PC-3 (cell line): ENCODE measurements at regions not wholly inside any gene's neighbourhood (a gene's known extent, or its start where the extent isn't known, plus 50 kb on each side); places are given as distances from the start of the nearest gene placed in this dataset.

Experiments
- ATAC-seq: fragments of 200-7000 bp; cut with Tn5 transposase; 2 replicates; pipeline ENCODE4 v1.9.1; 2020; ENCODE audit warnings: mild to moderate bottlenecking, moderate library complexity
- BruUV-seq: library from RNA; stranded (reverse); fragments of 400-500 nt; replicated peaks from 2 replicates; lab custom pipeline; 2021; lab: Mats Ljungman, UMichigan
- CTCF ChIA-PET: fragments of 300-600 bp; sonication (Branson Sonifier 250); formaldehyde crosslinking; loops from one replicate; lab custom pipeline; 2022; ENCODE audit warnings: antibody characterized with exemption; lab: Charles Lee
- POLR2A ChIA-PET: fragments of 300-600 bp; sonication (Branson Sonifier 250); formaldehyde crosslinking; loops from one replicate; lab custom pipeline; 2022; ENCODE audit warnings: antibody characterized with exemption; ENCODE audit not compliant: unreplicated experiment; lab: Charles Lee
- DNase-seq: peaks from one replicate; pipeline ENCODE4 v3.0.0-alpha.2; 2015
- H2AFZ ChIP-seq: fragments of 300-600 bp; sonication (generic); 2 replicates; pipeline ENCODE4 v1.6.0; 2016; ENCODE audit warnings: antibody characterized with exemption, low read length
- H3F3A ChIP-seq: fragments of 300-600 bp; sonication (generic); one replicate; pipeline ENCODE4 v1.6.0; 2017; ENCODE audit warnings: antibody characterized with exemption, low read length, control low read depth, mild to moderate bottlenecking; ENCODE audit not compliant: unreplicated experiment
- H3K27ac ChIP-seq: fragments of 300-600 bp; sonication (generic); 2 replicates; pipeline ENCODE4 v1.5.1; 2016; ENCODE audit warnings: mild to moderate bottlenecking, low read length
- H3K27me3 ChIP-seq: fragments of 300-600 bp; sonication (generic); 2 replicates; pipeline ENCODE4 v1.6.1; 2016; ENCODE audit warnings: low read length, mixed read lengths
- H3K36me3 ChIP-seq: fragments of 300-600 bp; sonication (generic); 2 replicates; pipeline ENCODE4 v1.6.1; 2016; ENCODE audit warnings: low read depth, mixed run types, low read length, mixed read lengths
- H3K4me1 ChIP-seq: fragments of 300-600 bp; sonication (generic); 2 replicates; pipeline ENCODE4 v1.5.1; 2016; ENCODE audit warnings: low read length; ENCODE audit not compliant: insufficient read depth
- H3K4me2 ChIP-seq: fragments of 300-600 bp; sonication (generic); 2 replicates; pipeline ENCODE4 v1.6.0; 2016; ENCODE audit warnings: low read length
- H3K4me3 ChIP-seq: fragments of 300-600 bp; sonication (generic); 2 replicates; pipeline ENCODE4 v1.5.1; 2016; ENCODE audit warnings: mild to moderate bottlenecking, low read length, mixed read lengths
- H3K79me2 ChIP-seq: fragments of 300-600 bp; sonication (generic); 2 replicates; pipeline ENCODE4 v1.6.1; 2017; ENCODE audit warnings: low read length, mixed read lengths
- H3K9ac ChIP-seq: fragments of 300-600 bp; sonication (generic); 2 replicates; pipeline ENCODE4 v1.6.0; 2016; ENCODE audit warnings: mild to moderate bottlenecking, low read length
- H3K9me2 ChIP-seq: fragments of 300-600 bp; sonication (generic); replicated peaks from 2 replicates; pipeline ENCODE4 v1.6.1; 2016; ENCODE audit warnings: mixed run types, low read length, mixed read lengths
- H3K9me3 ChIP-seq: fragments of 300-600 bp; sonication (generic); 2 replicates; pipeline ENCODE4 v1.6.1; 2016; ENCODE audit warnings: low read length, mixed read lengths
- H4K20me1 ChIP-seq: fragments of 300-600 bp; sonication (generic); 2 replicates; pipeline ENCODE4 v1.6.1; 2016; ENCODE audit warnings: low read length, mixed read lengths
- EZH2 ChIP-seq: fragments of 300-600 bp; sonication (generic); IDR thresholded peaks from one replicate; pipeline ENCODE4 v1.6.1; 2017; ENCODE audit warnings: antibody characterized with exemption, mild to moderate bottlenecking, low read length; ENCODE audit not compliant: unreplicated experiment
- EZH2phosphoT487 ChIP-seq: fragments of 300-600 bp; sonication (generic); IDR thresholded peaks from 2 replicates; pipeline ENCODE4 v1.6.1; 2018; ENCODE audit warnings: mild to moderate bottlenecking, antibody characterized with exemption, low read length, borderline replicate concordance
- intact Hi-C: fragments of 100-400 bp; cut with micrococcal nuclease; formaldehyde crosslinking; loops from 2 replicates; pipeline ENCODE4 v1.9.0; 2023
- TF ChIP-seq, protein P1 (sequence below): fragments of 300-600 bp; sonication (generic); conservative IDR thresholded peaks from 2 replicates; pipeline ENCODE4 v1.5.1; 2017; ENCODE audit warnings: antibody characterized with exemption, low read depth, mild to moderate bottlenecking, low read length

DNA sequence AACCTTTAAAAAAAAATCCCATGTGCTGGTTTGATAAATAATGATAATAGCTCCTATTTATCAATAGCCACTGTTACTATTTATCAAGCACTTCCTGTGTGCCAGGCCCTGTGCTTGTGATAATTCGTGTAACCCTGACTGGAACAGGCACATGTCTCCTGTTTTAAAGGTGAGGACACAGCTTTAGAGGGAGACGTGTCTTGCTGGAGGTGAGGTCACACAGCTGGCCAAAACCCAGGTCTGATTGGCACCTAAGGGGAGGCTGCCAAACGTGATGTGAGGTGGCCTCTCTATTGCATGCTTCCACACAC lies 156.6 kb downstream of the VRK1 start:
- Histone ChIP-seq H3K9ac (no peak overlapping the region), H3K27me3 (no peaks in the 10 kb centered on the region), H3K4me2 (no peak overlapping the region), H3K79me2 (no peaks in the 10 kb centered on the region), H3K9me2 (no peaks in the 10 kb centered on the region), H2AFZ (no peak overlapping the region), H3K4me3 (no peak overlapping the region), H3K4me1 (no peaks in the 10 kb centered on the region), H3K36me3 (no peaks in the 10 kb centered on the region), H3K27ac (no peak overlapping the region), H4K20me1 (no peaks in the 10 kb centered on the region), H3K9me3 (no peaks in the 10 kb centered on the region), H3F3A (no peaks in the 10 kb centered on the region)
- no peak for ATAC-seq
- no TSS peak for BruUV-seq
- POLR2A ChIA-PET = no interaction called here
- CTCF ChIA-PET = no interaction called here
- intact Hi-C loops = no loop called here
- TF ChIP-seq, protein P1, sequence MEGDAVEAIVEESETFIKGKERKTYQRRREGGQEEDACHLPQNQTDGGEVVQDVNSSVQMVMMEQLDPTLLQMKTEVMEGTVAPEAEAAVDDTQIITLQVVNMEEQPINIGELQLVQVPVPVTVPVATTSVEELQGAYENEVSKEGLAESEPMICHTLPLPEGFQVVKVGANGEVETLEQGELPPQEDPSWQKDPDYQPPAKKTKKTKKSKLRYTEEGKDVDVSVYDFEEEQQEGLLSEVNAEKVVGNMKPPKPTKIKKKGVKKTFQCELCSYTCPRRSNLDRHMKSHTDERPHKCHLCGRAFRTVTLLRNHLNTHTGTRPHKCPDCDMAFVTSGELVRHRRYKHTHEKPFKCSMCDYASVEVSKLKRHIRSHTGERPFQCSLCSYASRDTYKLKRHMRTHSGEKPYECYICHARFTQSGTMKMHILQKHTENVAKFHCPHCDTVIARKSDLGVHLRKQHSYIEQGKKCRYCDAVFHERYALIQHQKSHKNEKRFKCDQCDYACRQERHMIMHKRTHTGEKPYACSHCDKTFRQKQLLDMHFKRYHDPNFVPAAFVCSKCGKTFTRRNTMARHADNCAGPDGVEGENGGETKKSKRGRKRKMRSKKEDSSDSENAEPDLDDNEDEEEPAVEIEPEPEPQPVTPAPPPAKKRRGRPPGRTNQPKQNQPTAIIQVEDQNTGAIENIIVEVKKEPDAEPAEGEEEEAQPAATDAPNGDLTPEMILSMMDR = no peak
- TF ChIP-seq EZH2phosphoT487 (no peak), EZH2 (no peak)
- DNase-seq = no peak

DNA sequence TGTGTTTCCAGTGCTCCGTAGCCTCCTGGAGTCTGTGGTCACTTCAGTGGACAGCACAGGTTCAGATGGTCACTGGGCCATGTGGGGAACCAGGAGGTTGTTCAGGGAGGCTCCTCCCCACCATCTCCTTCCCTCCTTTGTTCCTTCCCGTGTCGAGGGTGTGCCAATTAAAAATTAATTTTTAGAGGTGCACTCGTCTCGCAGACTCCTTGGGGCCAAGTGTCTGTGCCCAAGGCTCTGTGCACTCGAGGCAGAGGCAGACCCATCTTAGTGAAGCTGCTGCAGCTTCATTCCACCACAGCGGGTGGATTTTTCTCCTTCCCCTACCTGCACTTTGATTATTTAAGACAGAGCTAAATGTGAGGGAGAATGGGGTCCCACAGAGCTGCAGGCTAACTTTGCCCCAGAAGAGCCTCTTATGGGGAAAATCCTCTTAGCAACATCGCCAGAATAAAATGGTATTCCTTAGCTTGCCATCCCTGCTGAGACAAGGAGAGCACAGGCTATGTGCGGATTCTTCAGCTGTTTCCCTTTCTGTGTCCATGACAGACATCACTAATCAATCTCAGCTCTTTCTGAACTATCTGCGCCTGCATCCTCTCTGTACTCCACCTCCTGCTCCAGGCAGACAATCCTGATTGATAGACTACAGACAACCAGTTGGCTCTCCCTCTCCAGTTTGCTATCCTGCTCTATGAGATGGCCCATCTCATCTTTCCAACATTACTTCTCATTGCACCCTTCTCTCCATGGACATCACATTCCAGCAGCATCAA lies 159.5 kb downstream of the VRK1 start:
- no TSS peak for BruUV-seq
- ChIA-PET POLR2A (no interaction called here), CTCF (no interaction called here)
- H3K9ac ChIP-seq = no peak overlapping the region
- H4K20me1 ChIP-seq = no peaks in the 10 kb centered on the region
- H3F3A ChIP-seq = no peaks in the 10 kb centered on the region
- no peak overlapping the region for H3K4me2 ChIP-seq
- H3K27me3 ChIP-seq = no peaks in the 10 kb centered on the region
- TF ChIP-seq EZH2phosphoT487 (no peak), EZH2 (no peak)
- TF ChIP-seq, protein P1 = no peak
- ATAC-seq (no peak), DNase-seq (no peak)
- H2AFZ ChIP-seq = no peak overlapping the region
- H3K9me3 ChIP-seq = no peaks in the 10 kb centered on the region
- H3K9me2 ChIP-seq = no peaks in the 10 kb centered on the region
- H3K4me3 ChIP-seq = no peak overlapping the region
- H3K4me1 ChIP-seq = no peaks in the 10 kb centered on the region
- H3K79me2 ChIP-seq = no peaks in the 10 kb centered on the region
- intact Hi-C loops = no loop called here
- no peaks in the 10 kb centered on the region for H3K36me3 ChIP-seq
- H3K27ac ChIP-seq = no peak overlapping the region

DNA sequence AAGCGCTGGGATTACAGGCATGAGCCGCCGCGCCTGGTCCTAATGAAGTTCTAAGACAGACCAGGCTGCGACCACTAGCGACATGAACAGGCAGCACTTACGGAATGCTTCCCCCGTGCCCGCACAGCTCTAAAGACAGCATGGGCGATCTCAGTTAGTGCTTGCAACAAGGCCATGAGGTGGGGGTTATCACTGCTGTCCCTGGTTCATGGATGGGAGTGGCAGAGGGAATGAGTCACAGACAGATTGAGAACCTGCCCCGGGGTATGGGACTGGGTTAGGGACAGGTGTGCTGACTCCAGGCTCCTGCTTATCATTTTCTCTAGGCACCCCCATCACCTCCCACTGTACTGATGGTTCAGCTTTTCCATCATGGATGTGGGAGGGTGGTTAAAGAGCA lies 160.9 kb downstream of the VRK1 start:
- no peaks in the 10 kb centered on the region for H3K27me3 ChIP-seq
- ATAC-seq (no peak), DNase-seq (no peak)
- H3K79me2 ChIP-seq = no peaks in the 10 kb centered on the region
- intact Hi-C loops = no loop called here
- H3K9ac ChIP-seq = no peak overlapping the region
- no peaks in the 10 kb centered on the region for H3F3A ChIP-seq
- ChIA-PET CTCF (no interaction called here), POLR2A (no interaction called here)
- no peaks in the 10 kb centered on the region for H3K4me1 ChIP-seq
- no peaks in the 10 kb centered on the region for H3K9me2 ChIP-seq
- no peaks in the 10 kb centered on the region for H3K36me3 ChIP-seq
- H3K9me3 ChIP-seq = no peaks in the 10 kb centered on the region
- no peak overlapping the region for H3K27ac ChIP-seq
- TF ChIP-seq EZH2 = no peak
- TF ChIP-seq, protein P1 = no peak
- TF ChIP-seq EZH2phosphoT487 = no peak
- no peak overlapping the region for H2AFZ ChIP-seq
- H3K4me3 ChIP-seq = no peak overlapping the region
- BruUV-seq = no TSS peak
- H4K20me1 ChIP-seq = no peaks in the 10 kb centered on the region
- no peak overlapping the region for H3K4me2 ChIP-seq
